Thymus (tissue), 11 donors: ENCODE measurements at regions not wholly inside any gene's neighbourhood (a gene's known extent, or its start where the extent isn't known, plus 50 kb on each side); places are given as distances from the start of the nearest gene placed in this dataset.

Experiments used
- DNase-seq, 9 donors: peaks; one replicate each; pipeline ENCODE4 v3.0.0-alpha.2; 2013; ENCODE audit warnings: low spot score in 9 of 9, low read depth in 6 of 9, missing footprints in 1 of 9
- H3K27ac ChIP-seq, 2 donors: one replicate each; pipeline ENCODE4 v1.5.1; 2013; ENCODE audit warnings: control low read depth in 1 of 2, low read depth in 1 of 2, low read length in 1 of 2, mild to moderate bottlenecking in 1 of 2, moderate library complexity in 1 of 2
- H3K27me3 ChIP-seq, 2 donors: one replicate each; pipeline ENCODE4 v1.5.1; 2013; ENCODE audit warnings: low read length in 1 of 2; ENCODE audit not compliant: control insufficient read depth in 2 of 2, insufficient read depth in 1 of 2
- H3K36me3 ChIP-seq, 2 donors: one replicate each; pipeline ENCODE4 v1.5.1; 2013; ENCODE audit warnings: low read length in 1 of 2, mild to moderate bottlenecking in 1 of 2, moderate library complexity in 1 of 2; ENCODE audit not compliant: control insufficient read depth in 2 of 2, insufficient read depth in 2 of 2
- H3K4me1 ChIP-seq, 2 donors: one replicate each; pipeline ENCODE4 v1.5.1; 2013; ENCODE audit warnings: low read length in 2 of 2; ENCODE audit not compliant: control insufficient read depth in 2 of 2, insufficient read depth in 2 of 2
- H3K4me3 ChIP-seq, 2 donors: one replicate each; pipeline ENCODE4 v1.5.1; 2013; ENCODE audit warnings: low read length in 2 of 2, control low read depth in 1 of 2, mild to moderate bottlenecking in 1 of 2
- H3K9me3 ChIP-seq, 2 donors: one replicate each; pipeline ENCODE4 v1.5.1; 2013; ENCODE audit warnings: low read length in 1 of 2, mild to moderate bottlenecking in 1 of 2; ENCODE audit not compliant: control insufficient read depth in 2 of 2, insufficient read depth in 1 of 2
- WGBS: extraction: QIAGEN DNeasy Blood & Tissue Kit; methylation state at CpG from one replicate; pipeline ENCODE4 v1.1.7; 2013; 5-methylcytosine and 5-hydroxymethylcytosine counted together
- donor health status: healthy.

DNA sequence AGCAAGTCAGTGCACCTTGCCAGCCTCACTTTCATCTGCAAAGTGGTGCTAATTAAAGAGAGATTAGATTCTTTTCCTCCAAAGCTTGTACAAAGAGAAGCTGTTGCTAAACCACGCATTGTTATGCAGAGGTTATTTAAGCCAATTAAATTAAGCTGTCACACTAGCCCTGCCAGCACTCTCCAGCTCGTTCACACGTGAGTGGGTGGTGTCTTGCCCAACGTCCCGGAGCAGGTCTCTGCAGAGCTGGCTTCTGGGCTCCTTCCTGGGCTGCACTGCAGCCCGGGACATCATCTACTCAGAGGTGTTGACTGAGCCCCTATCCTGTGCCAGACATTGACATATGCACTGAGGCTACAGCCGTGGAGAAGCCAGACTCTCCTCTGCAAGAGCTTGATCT is 401.6 kb upstream of the SULF2 start:
- H3K9me3 ChIP-seq = peaks cover 0 to 5% of the 10 kb centered on the region in 2 donors
- peaks cover 0 to 2% of the 10 kb centered on the region in 2 donors for H3K27me3 ChIP-seq
- no peak overlapping the region for H3K4me3 ChIP-seq
- DNase-seq = no peak
- WGBS = 87% methylated on average over 7 of the region's 7 CpGs
- no peaks in the 10 kb centered on the region for H3K4me1 ChIP-seq
- no peak overlapping the region for H3K27ac ChIP-seq
- no peaks in the 10 kb centered on the region for H3K36me3 ChIP-seq

- H3K4me1 ChIP-seq = no peaks in the 10 kb centered on the region
- DNase-seq = no peak
- peaks cover 0 to 5% of the 10 kb centered on the region in 2 donors for H3K9me3 ChIP-seq
- no peak overlapping the region for H3K27ac ChIP-seq
- H3K36me3 ChIP-seq = no peaks in the 10 kb centered on the region
- 99% methylated on average over 2 of the region's 2 CpGs for WGBS
- H3K27me3 ChIP-seq = peaks cover 0 to 2% of the 10 kb centered on the region in 2 donors
- H3K4me3 ChIP-seq = no peak overlapping the region
Observed at GRCh38 chr20:48186447-48186846, 401.2 kb upstream of the SULF2 start.

DNA sequence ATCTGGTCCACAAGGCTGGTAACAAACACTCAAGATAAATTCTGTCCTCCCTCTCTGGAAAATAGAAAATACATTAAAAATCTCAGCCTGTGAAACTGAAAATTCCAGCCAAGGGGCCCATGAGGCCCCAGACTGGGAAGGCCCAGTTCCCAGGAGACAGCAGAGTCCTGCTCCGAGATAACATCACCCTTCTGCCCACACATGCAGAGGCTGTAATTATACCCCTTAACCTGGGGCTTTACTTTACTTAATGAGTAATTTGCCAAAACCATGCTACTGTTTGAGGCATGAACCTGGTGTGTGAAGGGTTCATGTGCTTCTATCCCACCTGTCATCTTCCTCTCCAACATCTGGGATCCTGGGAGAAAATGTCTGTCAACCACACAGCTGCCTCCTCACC is 398.9 kb upstream of the SULF2 start:
- Histone ChIP-seq H3K4me3 (no peak overlapping the region), H3K27me3 (no peaks in the 10 kb centered on the region), H3K36me3 (no peaks in the 10 kb centered on the region), H3K27ac (no peak overlapping the region), H3K9me3 (peaks cover 0 to 5% of the 10 kb centered on the region in 2 donors), H3K4me1 (no peaks in the 10 kb centered on the region)
- WGBS = 90% methylated on average over 1 of the region's 1 CpG
- DNase-seq = no peak

GRCh38 chr20:48181261-48181935 is 396.1 kb upstream of the SULF2 start:
- no peaks in the 10 kb centered on the region for H3K27me3 ChIP-seq
- no peak for DNase-seq
- 74% methylated on average over 6 of the region's 6 CpGs for WGBS
- no peak overlapping the region for H3K27ac ChIP-seq
- no peaks in the 10 kb centered on the region for H3K9me3 ChIP-seq
- H3K36me3 ChIP-seq = no peaks in the 10 kb centered on the region
- H3K4me1 ChIP-seq = no peaks in the 10 kb centered on the region
- H3K4me3 ChIP-seq = no peak overlapping the region

GRCh38 chr20:48180618-48181017 is 395.3 kb upstream of the SULF2 start:
- H3K27me3 ChIP-seq = no peaks in the 10 kb centered on the region
- no peaks in the 10 kb centered on the region for H3K4me1 ChIP-seq
- H3K9me3 ChIP-seq = no peaks in the 10 kb centered on the region
- no peaks in the 10 kb centered on the region for H3K36me3 ChIP-seq
- H3K27ac ChIP-seq = no peak overlapping the region
- no peak for DNase-seq
- WGBS = 96% methylated on average over 3 of the region's 3 CpGs
- no peak overlapping the region for H3K4me3 ChIP-seq

DNA sequence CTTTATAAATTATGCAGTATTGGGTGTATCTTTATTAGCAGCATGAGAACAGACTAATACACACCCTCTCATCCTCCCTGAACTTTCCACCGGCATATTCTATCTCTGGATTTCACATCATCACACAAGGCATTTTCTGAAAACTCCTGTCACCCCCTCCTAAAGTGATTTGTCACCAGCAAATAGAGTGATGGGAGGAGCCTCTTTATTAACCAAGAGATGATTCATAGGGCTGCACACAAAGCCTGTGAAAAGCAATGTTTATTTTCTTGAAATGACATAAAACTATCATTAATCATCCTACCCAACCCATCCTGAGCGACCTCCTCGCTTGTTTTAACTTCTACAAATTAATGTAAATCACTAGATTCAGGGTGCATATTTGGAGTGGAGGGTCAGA is 394.7 kb upstream of the SULF2 start:
- Histone ChIP-seq H3K27ac (no peak overlapping the region), H3K9me3 (no peaks in the 10 kb centered on the region), H3K27me3 (no peaks in the 10 kb centered on the region), H3K36me3 (no peaks in the 10 kb centered on the region), H3K4me1 (no peaks in the 10 kb centered on the region), H3K4me3 (no peak overlapping the region)
- DNase-seq = no peak
- 91% methylated on average over 3 of the region's 3 CpGs for WGBS

DNA sequence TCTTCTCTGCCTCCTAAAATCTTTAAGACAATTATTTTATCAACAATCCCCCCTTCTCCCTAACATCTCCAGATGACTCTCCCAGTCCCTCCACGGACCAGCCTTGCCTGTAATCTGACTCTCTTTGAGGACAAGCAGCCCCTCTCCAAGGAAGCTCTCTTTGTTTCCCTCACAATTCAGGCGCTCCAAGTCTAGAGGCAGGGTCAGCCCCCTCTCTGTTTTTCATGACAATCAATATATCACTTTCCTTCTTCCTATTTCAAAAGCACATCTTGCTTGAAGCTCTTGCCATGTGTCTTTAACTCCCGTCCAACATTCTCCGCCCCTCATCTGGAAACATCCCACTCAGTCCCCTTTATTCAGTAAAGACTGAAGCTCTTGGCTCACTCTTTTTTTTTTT is 393.4 kb upstream of the SULF2 start:
- no peaks in the 10 kb centered on the region for H3K36me3 ChIP-seq
- H3K9me3 ChIP-seq = no peaks in the 10 kb centered on the region
- 70% methylated on average over 4 of the region's 4 CpGs for whole genome bisulfite sequencing
- H3K4me1 ChIP-seq = no peaks in the 10 kb centered on the region
- H3K4me3 ChIP-seq = no peak overlapping the region
- H3K27ac ChIP-seq = no peak overlapping the region
- H3K27me3 ChIP-seq = no peaks in the 10 kb centered on the region
- DNase-seq = no peak

DNA sequence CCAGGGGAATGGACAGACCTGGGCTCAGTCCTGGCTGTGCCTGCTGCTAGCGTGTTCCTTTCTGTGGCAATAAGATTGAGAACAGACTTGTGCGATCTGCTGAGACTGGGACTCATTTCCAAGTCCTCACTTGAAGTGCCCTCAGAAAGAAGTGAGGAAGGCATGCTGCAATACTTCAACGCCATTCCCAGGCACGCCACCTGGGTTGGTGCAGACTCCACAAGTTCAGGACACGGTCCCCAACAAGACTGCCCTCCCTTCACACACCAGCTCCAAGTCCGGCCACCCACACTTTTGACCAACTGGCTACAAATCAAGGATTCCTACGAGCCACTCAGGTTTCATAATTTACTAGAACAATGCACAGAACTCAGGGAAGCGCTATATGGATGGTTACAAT is 391.8 kb upstream of the SULF2 start:
- Histone ChIP-seq H3K4me3 (no peak overlapping the region), H3K27me3 (no peaks in the 10 kb centered on the region), H3K9me3 (no peaks in the 10 kb centered on the region), H3K4me1 (no peaks in the 10 kb centered on the region), H3K36me3 (no peaks in the 10 kb centered on the region), H3K27ac (no peak overlapping the region)
- WGBS = 85% methylated on average over 8 of the region's 8 CpGs
- DNase-seq = no peak

DNA sequence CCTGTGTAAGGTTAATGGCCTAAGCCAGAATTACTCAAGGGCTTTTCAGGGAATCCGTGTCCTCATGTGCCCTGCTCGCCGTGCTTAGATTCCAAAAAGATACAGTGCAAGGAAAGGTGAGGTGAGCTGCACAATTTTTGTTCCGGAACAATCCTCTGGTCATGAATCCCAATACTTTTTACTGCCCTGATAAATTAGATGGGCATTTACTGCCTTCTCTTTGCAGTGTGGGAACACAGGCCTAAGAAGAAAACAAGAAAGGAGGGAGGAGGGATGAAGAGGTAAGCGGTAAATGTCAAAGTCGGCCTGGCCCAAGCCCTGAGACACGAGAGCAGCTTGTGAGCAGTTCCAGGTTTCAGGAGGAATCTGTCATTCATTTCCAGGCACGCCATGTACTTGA is 390.9 kb upstream of the SULF2 start:
- WGBS = 93% methylated on average over 8 of the region's 8 CpGs
- no peak for DNase-seq

More for the DNA sequence above, 390.9 kb upstream of the SULF2 start:
- Histone ChIP-seq H3K27ac (no peak overlapping the region), H3K4me3 (no peak overlapping the region), H3K27me3 (no peaks in the 10 kb centered on the region), H3K36me3 (no peaks in the 10 kb centered on the region), H3K9me3 (no peaks in the 10 kb centered on the region), H3K4me1 (no peaks in the 10 kb centered on the region)
